Hematopoietic multipotent progenitor cell (in vitro differentiated cells): ENCODE measurements at regions not wholly inside any gene's neighbourhood (a gene's known extent, or its start where the extent isn't known, plus 50 kb on each side); places are given as distances from the start of the nearest gene placed in this dataset.

ENCODE experiments used
- DNase-seq, 3 donors: peaks; one replicate each; pipeline ENCODE4 v3.0.0-alpha.2; 2011 to 2015; ENCODE audit warnings: low read depth in 2 of 3, low spot score in 2 of 3

DNA sequence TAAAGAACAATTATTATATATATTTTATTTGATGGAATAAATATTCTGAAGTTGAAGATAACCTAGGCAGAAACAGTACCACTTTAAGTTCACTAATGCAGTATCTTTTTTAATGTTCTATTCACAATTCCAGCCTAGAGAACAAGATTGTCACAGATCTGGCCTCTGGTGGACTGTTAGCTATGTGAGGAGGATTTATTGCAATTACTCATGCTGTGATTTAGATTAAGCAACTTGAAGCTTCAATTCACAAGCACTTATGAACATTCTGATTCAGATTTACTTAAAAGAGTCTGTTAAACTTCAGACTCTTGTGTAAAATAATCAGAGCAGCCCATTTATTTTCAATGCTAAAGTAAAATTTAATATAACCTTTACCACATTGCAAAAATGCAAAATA is 1489.8 kb downstream of the STIM2 start:
- no peak for DNase-seq

DNA sequence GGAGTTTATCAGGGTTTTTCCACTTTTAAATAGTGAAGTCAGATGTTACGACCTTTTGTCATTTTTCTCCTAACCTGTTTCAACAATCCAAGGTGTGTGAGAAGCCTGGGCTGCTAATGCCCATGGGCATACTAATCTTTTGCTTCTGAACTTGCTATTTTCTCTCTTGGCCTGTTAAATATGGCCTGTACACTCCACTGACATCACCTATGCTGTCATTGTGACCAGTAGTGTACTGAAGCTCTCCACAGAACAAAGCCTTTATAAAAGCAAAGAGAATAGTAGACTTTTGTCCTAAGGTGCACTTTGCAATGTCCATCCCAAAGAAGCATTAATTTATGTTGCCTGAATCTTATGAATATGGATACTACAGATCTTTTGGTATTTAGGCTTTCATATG is 1490.5 kb downstream of the STIM2 start:
- DNase-seq: no peak

- no peak for DNase-seq
These were observed 1491.2 kb downstream of the STIM2 start for GRCh38 chr4:28351826-28352225.

DNA sequence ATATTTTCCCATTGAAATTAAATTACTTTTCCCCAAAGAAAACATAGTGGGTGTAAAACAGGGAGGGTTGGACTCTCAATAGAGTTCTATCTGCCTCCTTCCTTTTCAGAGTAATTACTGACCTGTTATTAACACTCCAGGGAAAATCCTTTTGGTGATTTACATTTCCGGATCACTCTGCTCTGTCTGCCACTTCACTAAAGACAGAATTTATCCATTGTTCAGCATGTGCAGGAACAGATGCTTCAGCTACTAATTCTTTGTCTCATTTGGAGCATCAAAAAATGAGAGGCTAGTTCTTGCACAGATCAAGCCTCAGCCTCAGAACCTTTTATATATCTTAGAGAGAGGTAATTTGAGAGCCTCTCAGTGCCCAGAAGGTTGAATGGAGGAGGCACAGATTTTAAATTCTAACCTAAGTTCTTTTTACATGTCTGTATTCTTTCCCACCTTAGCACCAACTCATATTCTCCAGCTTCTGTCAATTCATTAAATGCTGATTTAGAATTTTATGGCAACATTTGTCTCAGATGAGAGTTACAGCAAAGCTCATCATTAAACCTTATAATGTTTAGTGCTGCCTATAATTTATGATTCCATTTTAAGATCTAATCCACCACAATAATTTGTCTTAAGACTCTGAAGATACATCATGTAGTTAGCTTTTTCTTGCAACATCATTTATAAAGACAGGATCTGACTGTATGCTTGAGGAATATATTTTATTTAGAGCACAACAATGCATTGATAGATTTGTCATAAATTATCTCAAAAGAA is 1494.4 kb downstream of the STIM2 start:
- DNase-seq: no peak

- DNase-seq: no peak
These were observed 1497.3 kb downstream of the STIM2 start for GRCh38 chr4:28357990-28358389.

- DNase-seq: no peak
These were observed 1498.0 kb downstream of the STIM2 start for GRCh38 chr4:28358606-28359005.

DNA sequence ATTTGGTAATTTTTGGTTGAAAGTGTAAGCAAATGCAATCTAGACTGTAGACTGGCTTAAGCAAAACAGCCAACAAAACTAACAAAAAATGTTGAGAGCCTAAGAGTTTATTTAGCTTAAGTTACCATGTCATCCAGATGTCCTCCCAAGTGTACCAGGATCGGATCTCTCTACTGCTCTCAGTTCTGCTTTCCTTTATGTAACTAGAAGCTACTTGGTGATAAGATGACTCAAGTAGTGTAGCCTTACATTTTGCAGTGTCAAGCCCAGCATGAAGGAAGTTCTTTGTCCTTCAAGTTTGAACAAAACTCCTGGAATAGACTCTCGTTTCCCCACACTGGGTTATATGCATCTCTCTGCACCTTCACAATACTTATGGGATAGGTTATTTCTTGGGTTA is 1500.0 kb downstream of the STIM2 start:
- DNase-seq: no peak

- no peak for DNase-seq
These were observed 1501.5 kb downstream of the STIM2 start for GRCh38 chr4:28362169-28362568.

DNA sequence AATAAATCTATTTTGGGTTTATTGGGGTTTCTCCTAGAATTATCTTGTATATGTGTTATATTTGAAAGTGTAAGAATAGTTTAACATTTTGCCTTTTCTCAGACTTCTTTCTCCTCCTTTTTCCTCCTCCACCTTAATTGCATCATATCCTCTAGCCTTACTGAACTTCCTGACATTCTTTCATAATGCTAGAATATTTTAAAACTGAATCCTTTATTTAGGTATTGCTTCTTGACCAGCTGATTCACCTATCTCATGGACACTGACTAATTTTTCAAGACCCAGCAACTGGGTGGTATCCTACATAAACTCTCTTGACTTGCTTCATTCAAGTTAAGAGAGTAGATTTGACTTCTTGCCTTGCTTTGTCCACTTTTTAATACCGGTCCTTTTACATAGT is 1508.9 kb downstream of the STIM2 start:
- no peak for DNase-seq

DNA sequence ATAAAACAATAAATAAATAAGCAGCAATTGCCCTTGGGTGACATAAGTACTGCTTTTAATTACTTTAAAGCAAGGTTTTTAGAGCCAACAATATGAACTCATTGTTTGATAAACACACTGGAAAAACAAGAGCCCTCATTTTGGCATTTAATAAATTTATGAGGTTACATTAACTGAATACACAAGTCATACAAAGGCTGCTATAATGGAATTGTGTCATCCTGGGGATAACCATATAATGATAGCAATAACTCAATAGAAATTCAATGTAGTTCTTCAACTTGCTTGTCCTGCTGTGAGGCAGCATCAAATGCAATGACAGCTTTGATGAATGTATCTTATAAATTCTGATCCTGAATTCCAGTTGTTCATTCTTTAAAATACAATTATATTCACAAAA is 1512.5 kb downstream of the STIM2 start:
- DNase-seq: no peak

DNA sequence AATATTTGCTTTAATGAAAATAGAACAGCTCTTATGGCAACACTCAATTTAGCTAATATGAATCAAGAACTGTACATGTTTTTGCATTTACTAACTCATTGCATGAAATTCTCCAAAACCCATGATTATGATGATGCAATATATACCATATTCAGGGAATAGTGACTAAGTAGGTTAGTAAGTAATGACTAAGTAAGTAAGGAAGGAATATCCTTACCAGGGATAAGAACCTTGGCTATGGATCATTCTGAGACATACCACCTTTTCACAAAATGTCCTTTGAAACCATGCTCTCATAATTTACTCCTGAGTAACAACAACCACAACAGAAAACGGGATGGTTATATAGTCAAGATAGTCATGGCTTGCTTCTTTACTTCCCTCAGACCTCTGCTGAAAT is 1513.0 kb downstream of the STIM2 start:
- no peak for DNase-seq

DNA sequence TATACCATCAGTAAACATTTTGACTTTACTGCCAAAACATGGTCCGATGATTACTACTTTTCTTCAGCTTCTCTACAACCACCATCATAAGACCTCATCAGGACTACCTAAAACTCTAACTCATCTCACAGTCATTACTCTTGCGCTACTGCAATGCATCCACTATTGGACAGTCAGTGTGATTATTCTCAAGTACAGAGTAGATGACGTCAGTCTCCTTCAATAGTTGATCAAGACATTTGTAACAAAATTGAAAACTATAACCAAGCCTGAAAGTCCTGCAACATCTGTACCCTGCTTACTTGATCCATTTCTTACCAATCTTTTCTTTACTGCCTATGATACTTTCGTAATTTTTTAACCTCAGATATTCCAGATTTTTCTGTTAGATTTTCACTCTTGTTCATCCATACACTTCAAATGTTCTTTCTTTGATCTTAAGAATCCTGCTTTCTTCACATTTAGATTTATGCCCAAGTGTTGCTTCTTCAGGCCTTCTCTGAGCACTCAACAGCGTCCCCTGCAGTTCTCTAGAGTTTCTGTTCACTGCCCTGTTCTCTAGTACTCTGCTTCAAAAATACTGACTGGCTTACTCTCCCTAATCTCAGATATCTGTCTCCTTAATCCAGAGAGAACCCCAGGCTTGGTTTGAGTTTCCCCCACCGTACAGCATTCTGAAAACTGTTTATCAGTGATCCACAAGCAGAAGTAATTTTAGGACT is 1517.6 kb downstream of the STIM2 start:
- DNase-seq: no peak

- DNase-seq: no peak
These were observed 1525.2 kb downstream of the STIM2 start for GRCh38 chr4:28385801-28386200.

DNA sequence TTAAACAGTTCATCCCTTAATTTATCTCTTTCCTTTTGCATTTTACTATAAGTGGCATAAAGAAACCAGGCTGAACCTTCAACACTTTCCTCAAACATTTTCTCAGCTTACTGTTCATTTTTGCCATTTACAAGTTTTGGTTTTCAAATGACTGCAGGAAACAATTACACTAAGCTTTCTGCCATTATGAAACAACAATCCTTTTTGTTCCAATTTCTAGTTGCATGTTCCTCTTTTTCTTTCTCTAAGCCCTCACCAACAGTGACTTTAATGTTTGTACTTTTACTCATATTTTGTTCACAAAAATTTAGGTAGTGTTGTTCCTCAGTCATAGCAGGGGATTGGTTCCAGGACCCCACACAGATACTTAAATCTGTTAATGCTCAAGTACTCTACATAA is 1526.1 kb downstream of the STIM2 start:
- no peak for DNase-seq

GRCh38 chr4:28388471-28388870 is 1527.8 kb downstream of the STIM2 start:
- no peak for DNase-seq

- DNase-seq: no peak
These were observed 1531.2 kb downstream of the STIM2 start for GRCh38 chr4:28391877-28392276.

DNA sequence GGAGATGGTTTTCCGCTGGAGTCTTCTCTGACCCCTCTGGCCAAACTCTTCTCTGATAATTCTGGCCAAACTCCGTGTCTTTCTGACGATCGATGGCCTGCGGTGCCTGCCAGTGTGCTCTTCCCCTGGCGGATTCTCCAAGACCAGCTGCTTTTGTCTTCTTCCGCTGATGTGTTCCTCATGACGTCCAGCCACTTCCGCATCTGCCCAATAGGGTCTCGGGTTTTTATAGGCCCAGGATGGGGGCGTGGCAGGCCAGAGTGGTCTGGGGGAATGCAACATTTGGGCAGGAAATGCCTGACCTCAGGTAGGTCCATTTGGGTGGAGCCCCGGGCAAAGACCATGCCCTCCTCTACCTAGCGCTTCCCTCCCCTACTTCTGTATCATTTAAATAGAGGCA is 1542.1 kb downstream of the STIM2 start:
- DNase-seq: no peak

DNA sequence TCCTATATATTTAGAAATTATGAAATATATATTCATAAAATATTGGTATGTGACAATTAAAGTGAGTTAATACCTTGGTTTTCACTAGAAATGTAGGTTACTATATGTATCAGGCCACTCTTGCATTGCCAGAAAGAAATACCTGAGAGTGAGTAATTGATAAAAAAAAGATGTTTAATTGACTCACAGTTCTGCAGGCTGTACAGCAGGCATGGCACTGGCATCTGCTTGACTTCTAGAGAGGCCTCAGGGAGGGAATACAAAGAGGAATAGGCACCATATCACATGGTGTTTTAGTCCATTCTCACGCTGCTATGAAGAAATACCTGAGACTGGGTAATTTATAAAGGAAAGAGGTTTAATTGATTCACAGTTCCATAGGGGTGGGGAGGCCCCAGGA is 1560.6 kb downstream of the STIM2 start:
- no peak for DNase-seq

DNA sequence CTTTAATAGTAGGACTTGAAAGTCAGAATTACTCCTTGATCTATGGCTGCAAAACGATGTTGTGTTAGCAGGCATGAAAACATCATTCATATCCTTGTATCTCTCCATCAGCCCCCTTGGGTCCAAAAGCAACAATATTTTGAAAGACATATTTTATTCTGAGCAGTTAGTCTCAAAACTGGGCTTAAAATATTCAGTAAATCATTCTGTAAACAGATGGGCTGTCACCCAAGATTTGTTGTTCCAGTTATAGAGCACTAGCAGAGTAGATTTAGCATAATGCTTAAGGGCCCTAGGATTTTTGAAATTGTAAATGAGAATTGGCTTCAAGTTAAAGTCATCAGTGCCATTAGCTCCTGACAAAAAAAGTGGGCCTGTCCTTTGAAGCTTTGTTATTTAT is 1565.6 kb downstream of the STIM2 start:
- no peak for DNase-seq

DNA sequence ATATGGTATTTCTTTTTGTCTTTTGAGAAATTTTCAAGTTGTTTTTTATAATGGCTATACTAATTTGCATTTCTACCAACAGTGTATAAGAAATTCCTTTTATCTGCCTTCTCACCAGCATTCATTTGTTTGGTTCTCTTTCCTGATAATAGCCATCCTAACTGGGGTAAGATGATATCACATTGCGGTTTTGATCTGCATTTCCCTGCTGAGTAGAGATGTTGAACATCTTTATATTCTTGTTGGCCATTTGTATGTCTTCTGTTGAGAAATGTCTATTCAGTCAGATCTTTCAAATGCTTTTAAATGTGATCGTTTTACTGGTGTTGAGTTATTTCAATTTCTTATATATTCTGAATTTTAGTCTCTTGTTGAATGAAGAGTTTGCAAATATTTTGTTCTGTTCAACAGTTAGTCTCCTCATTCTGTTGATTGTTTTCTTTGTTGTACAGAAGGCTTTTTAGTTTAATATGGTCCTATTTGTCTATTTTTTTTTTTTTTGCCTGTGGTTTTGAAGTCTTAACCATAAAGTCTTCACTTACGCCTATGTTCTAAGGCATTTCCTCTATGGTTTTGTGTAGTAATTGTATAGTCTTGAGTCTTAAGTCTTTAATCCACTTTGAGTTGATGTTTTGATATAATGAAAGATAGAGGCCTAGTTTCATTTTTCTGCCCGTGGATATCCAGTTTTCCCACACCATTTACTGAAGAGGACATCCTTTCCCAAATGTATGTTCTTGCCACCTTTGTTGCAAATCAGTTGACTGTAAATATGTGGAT is 1566.9 kb downstream of the STIM2 start:
- DNase-seq: no peak

- DNase-seq: no peak
These were observed 1571.8 kb downstream of the STIM2 start for GRCh38 chr4:28432348-28433025.
